HG03196 (cell line): ENCODE measurements at regions not wholly inside any gene's neighbourhood (a gene's known extent, or its start where the extent isn't known, plus 50 kb on each side); places are given as distances from the start of the nearest gene placed in this dataset.
"Not testable (repeated sequence)": the region's sequence is repeated elsewhere in the genome, so short reads cannot be mapped to it uniquely, and the experiment has no call there.

ENCODE experiments used
- ATAC-seq: cut with Tn5 transposase; IDR thresholded peaks from one replicate; pipeline ENCODE4 v1.9.1; 2021; ENCODE audit not compliant: unreplicated experiment

GRCh38 chr4:49226216-49226866 is 240.3 kb downstream of the CWH43 start:
- ATAC-seq = not testable (repeated sequence)

- not testable (repeated sequence) for ATAC-seq
Measured at GRCh38 chr4:49227941-49228340, 241.9 kb downstream of the CWH43 start.

GRCh38 chr4:49229243-49229642 is 243.2 kb downstream of the CWH43 start:
- ATAC-seq = not testable (repeated sequence)

GRCh38 chr4:49229713-49230112 is 243.6 kb downstream of the CWH43 start:
- not testable (repeated sequence) for ATAC-seq

GRCh38 chr4:49233346-49233745 is 247.3 kb downstream of the CWH43 start:
- ATAC-seq = not testable (repeated sequence)

GRCh38 chr4:49233749-49234148 is 247.7 kb downstream of the CWH43 start:
- not testable (repeated sequence) for ATAC-seq

GRCh38 chr4:49234382-49234781 is 248.3 kb downstream of the CWH43 start:
- ATAC-seq = not testable (repeated sequence)

GRCh38 chr4:49235413-49236160 is 249.5 kb downstream of the CWH43 start:
- not testable (repeated sequence) for ATAC-seq

- ATAC-seq = not testable (repeated sequence)
Measured at GRCh38 chr4:49236474-49236873, 250.4 kb downstream of the CWH43 start.

GRCh38 chr4:49241295-49241694 is 255.2 kb downstream of the CWH43 start:
- not testable (repeated sequence) for ATAC-seq

GRCh38 chr4:49262786-49263185 is 276.7 kb downstream of the CWH43 start:
- not testable (repeated sequence) for ATAC-seq

- not testable (repeated sequence) for ATAC-seq
Measured at GRCh38 chr4:49270435-49270834, 284.4 kb downstream of the CWH43 start.

- ATAC-seq = not testable (repeated sequence)
Measured at GRCh38 chr4:49270912-49271311, 284.8 kb downstream of the CWH43 start.

- not testable (repeated sequence) for ATAC-seq
Measured at GRCh38 chr4:49285905-49286304, 299.8 kb downstream of the CWH43 start.

- ATAC-seq = not testable (repeated sequence)
Measured at GRCh38 chr4:49286926-49287745, 301.1 kb downstream of the CWH43 start.

- ATAC-seq = not testable (repeated sequence)
Measured at GRCh38 chr4:49287893-49288292, 301.8 kb downstream of the CWH43 start.

GRCh38 chr4:49288796-49289195 is 302.7 kb downstream of the CWH43 start:
- not testable (repeated sequence) for ATAC-seq

GRCh38 chr4:49314815-49315214 is 328.7 kb downstream of the CWH43 start:
- ATAC-seq = not testable (repeated sequence)

- ATAC-seq = not testable (repeated sequence)
Measured at GRCh38 chr4:49320725-49321410, 334.8 kb downstream of the CWH43 start.

GRCh38 chr4:49321511-49322300 is 335.6 kb downstream of the CWH43 start:
- ATAC-seq = not testable (repeated sequence)
